ENCODE measurements at regions not wholly inside any gene's neighbourhood (a gene's known extent, or its start where the extent isn't known, plus 50 kb on each side); places are given as distances from the start of the nearest gene placed in this dataset.
A peak's percentile ranks its signal among the peaks of the same experiment; 100 is the strongest.

GRCh38 chr7:67604461-67605386 lies 608.1 kb downstream of the TYW1 start:
- H3K4me1 Mint-ChIP-seq (ENCODE audit: unreplicated experiment), result peaks cover 5% of the 10 kb centered on the region
- no peak for TF ChIP-seq CTCF (conservative IDR thresholded peaks at IDR 0.05)
- H3K27me3 Mint-ChIP-seq, result peaks cover 28% of the 10 kb centered on the region
- no peaks in the 10 kb centered on the region for H3K36me3 Mint-ChIP-seq
- H3K9me3 Mint-ChIP-seq, result peaks cover 6% of the 10 kb centered on the region
- peak overlapping the region; percentile 44 for H3K27ac Mint-ChIP-seq
- no peak for DNase-seq (ENCODE audit: extremely low spot score, unreplicated experiment)
- H3K4me3 Mint-ChIP-seq, result peak overlapping the region; percentile 5

GRCh38 chr7:67608806-67609205 lies 612.2 kb downstream of the TYW1 start:
- no peaks in the 10 kb centered on the region for H3K36me3 Mint-ChIP-seq
- DNase-seq (ENCODE audit: extremely low spot score, unreplicated experiment), result no peak
- H3K27me3 Mint-ChIP-seq, result peaks cover 15% of the 10 kb centered on the region
- no peak overlapping the region for H3K4me3 Mint-ChIP-seq
- peaks cover 6% of the 10 kb centered on the region for H3K9me3 Mint-ChIP-seq
- H3K4me1 Mint-ChIP-seq (ENCODE audit: unreplicated experiment), result peaks cover 11% of the 10 kb centered on the region
- H3K27ac Mint-ChIP-seq, result no peak overlapping the region
- TF ChIP-seq CTCF (conservative IDR thresholded peaks at IDR 0.05), result peak; percentile 54

GRCh38 chr7:67610897-67611296 lies 614.3 kb downstream of the TYW1 start:
- H3K4me1 Mint-ChIP-seq (ENCODE audit: unreplicated experiment), result peaks cover 6% of the 10 kb centered on the region
- H3K36me3 Mint-ChIP-seq, result no peaks in the 10 kb centered on the region
- H3K9me3 Mint-ChIP-seq, result peaks cover 4% of the 10 kb centered on the region
- TF ChIP-seq CTCF (conservative IDR thresholded peaks at IDR 0.05), result no peak
- H3K27ac Mint-ChIP-seq, result no peak overlapping the region
- H3K4me3 Mint-ChIP-seq, result no peak overlapping the region
- no peak for DNase-seq (ENCODE audit: extremely low spot score, unreplicated experiment)
- peaks cover 23% of the 10 kb centered on the region for H3K27me3 Mint-ChIP-seq

GRCh38 chr7:67614843-67615242 lies 618.2 kb downstream of the TYW1 start:
- H3K4me3 Mint-ChIP-seq, result no peak overlapping the region
- no peak for TF ChIP-seq CTCF (conservative IDR thresholded peaks at IDR 0.05)
- no peak overlapping the region for H3K27ac Mint-ChIP-seq
- H3K27me3 Mint-ChIP-seq, result peaks cover 28% of the 10 kb centered on the region
- DNase-seq (ENCODE audit: extremely low spot score, unreplicated experiment), result no peak
- no peaks in the 10 kb centered on the region for H3K36me3 Mint-ChIP-seq
- H3K9me3 Mint-ChIP-seq, result peaks cover 4% of the 10 kb centered on the region
- H3K4me1 Mint-ChIP-seq (ENCODE audit: unreplicated experiment), result peaks cover 22% of the 10 kb centered on the region

- DNase-seq (ENCODE audit: extremely low spot score, unreplicated experiment), result no peak
- H3K4me1 Mint-ChIP-seq (ENCODE audit: unreplicated experiment), result peaks cover 31% of the 10 kb centered on the region
- no peak overlapping the region for H3K4me3 Mint-ChIP-seq
- no peaks in the 10 kb centered on the region for H3K36me3 Mint-ChIP-seq
- TF ChIP-seq CTCF (conservative IDR thresholded peaks at IDR 0.05), result no peak
- peaks cover 4% of the 10 kb centered on the region for H3K9me3 Mint-ChIP-seq
- H3K27ac Mint-ChIP-seq, result no peak overlapping the region
- H3K27me3 Mint-ChIP-seq, result peaks cover 33% of the 10 kb centered on the region
Observed at GRCh38 chr7:67616517-67616916, 619.9 kb downstream of the TYW1 start.

Data from type B pancreatic cell (in vitro differentiated cells).